ENCODE measurements at regions not wholly inside any gene's neighbourhood (a gene's known extent, or its start where the extent isn't known, plus 50 kb on each side); places are given as distances from the start of the nearest gene placed in this dataset.
"Not testable (repeated sequence)": the region's sequence is repeated elsewhere in the genome, so short reads cannot be mapped to it uniquely, and the experiment has no call there.

DNA sequence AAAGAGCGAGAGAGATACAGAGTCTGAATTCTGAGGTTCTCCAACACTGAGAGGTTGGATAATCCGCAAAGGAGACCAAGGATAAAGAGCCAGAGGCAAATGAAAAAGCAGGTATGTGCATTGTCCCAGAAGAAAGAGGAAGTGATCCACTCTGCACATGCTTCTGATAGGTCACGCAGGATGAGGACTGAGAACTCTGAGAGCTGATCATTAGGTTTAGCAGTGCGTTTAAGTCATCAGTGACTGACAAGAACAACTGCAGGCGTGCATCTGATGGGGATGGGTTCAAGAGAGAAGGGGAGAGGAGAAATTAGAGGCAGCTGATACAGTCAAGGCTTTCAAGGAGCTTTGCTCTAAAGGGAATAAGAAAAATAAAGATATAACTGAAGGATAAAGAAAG is 301.2 kb upstream of the SGK1 start:
- Histone ChIP-seq H3K9ac (ENCODE audit: low read length) (no peak overlapping the region), H3K36me3 (ENCODE audit: control insufficient read depth, insufficient read depth, low read length) (no peaks in the 10 kb centered on the region), H3K9me3 (ENCODE audit: control insufficient read depth, low read length) (no peaks in the 10 kb centered on the region), H3K4me3 (ENCODE audit: low read length) (no peak overlapping the region), H3K27me3 (ENCODE audit: control insufficient read depth, insufficient read depth, low read length) (no peaks in the 10 kb centered on the region), H3K4me1 (ENCODE audit: control insufficient read depth, insufficient read depth, low read length) (no peaks in the 10 kb centered on the region)

- Histone ChIP-seq H3K9me3 (ENCODE audit: control insufficient read depth, low read length) (no peaks in the 10 kb centered on the region), H3K9ac (ENCODE audit: low read length) (no peak overlapping the region), H3K4me3 (ENCODE audit: low read length) (no peak overlapping the region), H3K36me3 (ENCODE audit: control insufficient read depth, insufficient read depth, low read length) (no peaks in the 10 kb centered on the region), H3K4me1 (ENCODE audit: control insufficient read depth, insufficient read depth, low read length) (no peaks in the 10 kb centered on the region), H3K27me3 (ENCODE audit: control insufficient read depth, insufficient read depth, low read length) (no peaks in the 10 kb centered on the region)
Measured at GRCh38 chr6:134614606-134615485, 296.9 kb upstream of the SGK1 start.

- not testable (repeated sequence) for H3K36me3 ChIP-seq (ENCODE audit: control insufficient read depth, insufficient read depth, low read length)
Measured at GRCh38 chr6:134612128-134612527, 294.2 kb upstream of the SGK1 start.

GRCh38 chr6:134610411-134610810 is 292.5 kb upstream of the SGK1 start:
- Histone ChIP-seq H3K4me1 (ENCODE audit: control insufficient read depth, insufficient read depth, low read length) (no peaks in the 10 kb centered on the region), H3K9me3 (ENCODE audit: control insufficient read depth, low read length) (no peaks in the 10 kb centered on the region), H3K36me3 (ENCODE audit: control insufficient read depth, insufficient read depth, low read length) (no peaks in the 10 kb centered on the region), H3K4me3 (ENCODE audit: low read length) (no peak overlapping the region), H3K9ac (ENCODE audit: low read length) (no peak overlapping the region), H3K27me3 (ENCODE audit: control insufficient read depth, insufficient read depth, low read length) (no peaks in the 10 kb centered on the region)

More at GRCh38 chr6:134612128-134612527, 294.2 kb upstream of the SGK1 start:
- H3K27me3 ChIP-seq (ENCODE audit: control insufficient read depth, insufficient read depth, low read length); H3K4me3 ChIP-seq (ENCODE audit: low read length); H3K4me1 ChIP-seq (ENCODE audit: control insufficient read depth, insufficient read depth, low read length); H3K9ac ChIP-seq (ENCODE audit: low read length); H3K9me3 ChIP-seq (ENCODE audit: control insufficient read depth, low read length): not testable (repeated sequence)

DNA sequence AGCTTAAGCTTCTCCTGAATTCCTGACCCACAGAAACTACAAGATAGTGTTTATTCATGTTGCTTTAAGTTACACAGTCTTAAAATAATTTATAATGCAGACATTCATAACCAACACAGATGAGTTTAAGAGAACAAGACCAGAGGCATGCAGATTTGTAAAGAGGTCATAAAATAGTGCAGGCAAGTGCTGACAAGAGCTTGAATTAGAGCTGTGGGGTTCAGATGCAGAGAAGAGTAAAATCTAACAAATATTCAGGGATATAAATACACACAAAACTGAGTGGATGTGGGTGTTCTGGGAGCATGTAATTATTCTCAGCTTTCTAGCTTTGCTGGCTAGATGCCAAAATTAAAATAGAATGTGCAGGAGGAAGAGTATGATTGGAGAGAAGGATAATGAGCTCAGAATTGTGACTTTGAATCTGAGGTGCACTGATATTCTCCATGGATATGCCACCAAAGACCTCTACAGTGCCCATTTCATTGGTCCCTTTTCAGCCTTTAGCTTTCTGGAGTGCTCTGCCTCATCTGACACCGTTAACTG is 291.9 kb upstream of the SGK1 start:
- Histone ChIP-seq H3K36me3 (ENCODE audit: control insufficient read depth, insufficient read depth, low read length) (no peaks in the 10 kb centered on the region), H3K9me3 (ENCODE audit: control insufficient read depth, low read length) (no peaks in the 10 kb centered on the region), H3K4me3 (ENCODE audit: low read length) (no peak overlapping the region), H3K4me1 (ENCODE audit: control insufficient read depth, insufficient read depth, low read length) (no peaks in the 10 kb centered on the region), H3K27me3 (ENCODE audit: control insufficient read depth, insufficient read depth, low read length) (no peaks in the 10 kb centered on the region), H3K9ac (ENCODE audit: low read length) (no peak overlapping the region)

GRCh38 chr6:134607411-134607810 is 289.5 kb upstream of the SGK1 start:
- Histone ChIP-seq H3K9ac (ENCODE audit: low read length) (no peak overlapping the region), H3K36me3 (ENCODE audit: control insufficient read depth, insufficient read depth, low read length) (no peaks in the 10 kb centered on the region), H3K9me3 (ENCODE audit: control insufficient read depth, low read length) (no peaks in the 10 kb centered on the region), H3K4me1 (ENCODE audit: control insufficient read depth, insufficient read depth, low read length) (no peaks in the 10 kb centered on the region), H3K4me3 (ENCODE audit: low read length) (no peak overlapping the region), H3K27me3 (ENCODE audit: control insufficient read depth, insufficient read depth, low read length) (no peaks in the 10 kb centered on the region)

- Histone ChIP-seq H3K27me3 (ENCODE audit: control insufficient read depth, insufficient read depth, low read length) (no peaks in the 10 kb centered on the region), H3K36me3 (ENCODE audit: control insufficient read depth, insufficient read depth, low read length) (no peaks in the 10 kb centered on the region), H3K9ac (ENCODE audit: low read length) (no peak overlapping the region), H3K4me3 (ENCODE audit: low read length) (no peak overlapping the region), H3K4me1 (ENCODE audit: control insufficient read depth, insufficient read depth, low read length) (no peaks in the 10 kb centered on the region), H3K9me3 (ENCODE audit: control insufficient read depth, low read length) (no peaks in the 10 kb centered on the region)
Measured at GRCh38 chr6:134605034-134605433, 287.1 kb upstream of the SGK1 start.

GRCh38 chr6:134604014-134604676 is 286.2 kb upstream of the SGK1 start:
- H3K4me1 ChIP-seq (ENCODE audit: control insufficient read depth, insufficient read depth, low read length) = no peaks in the 10 kb centered on the region
- H3K9me3 ChIP-seq (ENCODE audit: control insufficient read depth, low read length) = no peaks in the 10 kb centered on the region
- no peak overlapping the region for H3K9ac ChIP-seq (ENCODE audit: low read length)
- no peaks in the 10 kb centered on the region for H3K36me3 ChIP-seq (ENCODE audit: control insufficient read depth, insufficient read depth, low read length)
- no peak overlapping the region for H3K4me3 ChIP-seq (ENCODE audit: low read length)
- no peaks in the 10 kb centered on the region for H3K27me3 ChIP-seq (ENCODE audit: control insufficient read depth, insufficient read depth, low read length)

DNA sequence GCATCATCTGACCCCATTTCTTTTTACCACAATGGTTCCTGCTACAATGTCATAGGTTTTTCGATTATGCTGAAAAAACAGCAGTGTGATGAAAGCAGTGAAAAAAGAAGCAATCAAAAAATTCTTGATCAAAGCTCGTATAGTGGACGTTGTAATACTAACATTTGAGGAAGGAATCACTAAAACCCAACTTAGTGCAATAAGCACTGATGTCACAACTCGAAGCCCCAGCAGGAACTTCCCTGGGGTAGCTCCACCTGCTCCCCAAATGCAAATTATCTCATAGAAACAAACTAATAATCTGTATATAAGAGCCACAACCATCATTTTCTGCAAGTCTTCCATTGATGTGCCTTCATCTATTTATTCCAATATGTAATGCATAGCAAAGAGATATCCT is 285.6 kb upstream of the SGK1 start:
- no peaks in the 10 kb centered on the region for H3K27me3 ChIP-seq (ENCODE audit: control insufficient read depth, insufficient read depth, low read length)
- H3K36me3 ChIP-seq (ENCODE audit: control insufficient read depth, insufficient read depth, low read length) = no peaks in the 10 kb centered on the region
- H3K4me3 ChIP-seq (ENCODE audit: low read length) = no peak overlapping the region
- H3K9ac ChIP-seq (ENCODE audit: low read length) = no peak overlapping the region
- no peaks in the 10 kb centered on the region for H3K4me1 ChIP-seq (ENCODE audit: control insufficient read depth, insufficient read depth, low read length)
- H3K9me3 ChIP-seq (ENCODE audit: control insufficient read depth, low read length) = no peaks in the 10 kb centered on the region

DNA sequence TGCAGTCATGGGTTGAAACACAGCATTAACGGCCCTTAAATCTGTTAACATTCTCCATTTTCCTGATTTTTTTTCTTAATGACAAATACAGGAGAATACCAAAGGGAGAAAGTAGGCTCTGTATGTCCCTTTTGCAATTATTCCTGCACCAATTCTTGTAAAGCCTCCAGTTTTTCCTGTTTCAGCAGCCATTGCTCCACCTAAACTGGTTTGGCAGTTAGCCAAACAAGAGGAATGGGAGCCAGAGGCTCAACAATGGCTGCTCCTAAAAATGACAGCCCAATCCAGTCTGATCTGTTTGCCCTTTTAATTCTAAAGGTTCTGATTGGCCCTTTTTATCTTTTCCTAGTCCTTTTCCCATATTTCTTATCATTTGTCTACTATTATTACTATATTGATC is 284.2 kb upstream of the SGK1 start:
- H3K4me1 ChIP-seq (ENCODE audit: control insufficient read depth, insufficient read depth, low read length) = no peaks in the 10 kb centered on the region
- H3K36me3 ChIP-seq (ENCODE audit: control insufficient read depth, insufficient read depth, low read length) = no peaks in the 10 kb centered on the region
- no peaks in the 10 kb centered on the region for H3K27me3 ChIP-seq (ENCODE audit: control insufficient read depth, insufficient read depth, low read length)
- no peak overlapping the region for H3K4me3 ChIP-seq (ENCODE audit: low read length)
- no peaks in the 10 kb centered on the region for H3K9me3 ChIP-seq (ENCODE audit: control insufficient read depth, low read length)
- no peak overlapping the region for H3K9ac ChIP-seq (ENCODE audit: low read length)

DNA sequence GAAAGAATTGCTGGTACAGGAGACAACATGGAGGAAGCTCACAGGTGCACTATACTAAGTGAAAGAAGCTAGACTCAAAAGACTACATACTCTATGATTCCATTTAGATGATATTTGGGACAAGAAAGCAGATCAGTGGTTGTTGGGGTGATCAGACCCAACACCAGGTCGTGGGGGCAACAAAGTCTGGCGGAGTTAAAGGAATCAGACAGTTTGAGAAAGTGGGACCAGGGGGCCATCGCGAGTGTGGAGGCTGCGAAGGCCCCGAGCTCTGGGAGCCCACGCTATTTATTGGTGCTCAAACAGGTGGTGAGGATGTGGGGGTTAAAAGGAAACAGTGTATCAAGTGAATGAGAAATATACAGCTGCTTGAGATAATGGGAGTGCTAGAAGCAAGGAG is 282.8 kb upstream of the SGK1 start:
- no peaks in the 10 kb centered on the region for H3K36me3 ChIP-seq (ENCODE audit: control insufficient read depth, insufficient read depth, low read length)
- no peaks in the 10 kb centered on the region for H3K9me3 ChIP-seq (ENCODE audit: control insufficient read depth, low read length)
- no peak overlapping the region for H3K9ac ChIP-seq (ENCODE audit: low read length)
- no peaks in the 10 kb centered on the region for H3K27me3 ChIP-seq (ENCODE audit: control insufficient read depth, insufficient read depth, low read length)
- no peak overlapping the region for H3K4me3 ChIP-seq (ENCODE audit: low read length)
- H3K4me1 ChIP-seq (ENCODE audit: control insufficient read depth, insufficient read depth, low read length) = no peaks in the 10 kb centered on the region

DNA sequence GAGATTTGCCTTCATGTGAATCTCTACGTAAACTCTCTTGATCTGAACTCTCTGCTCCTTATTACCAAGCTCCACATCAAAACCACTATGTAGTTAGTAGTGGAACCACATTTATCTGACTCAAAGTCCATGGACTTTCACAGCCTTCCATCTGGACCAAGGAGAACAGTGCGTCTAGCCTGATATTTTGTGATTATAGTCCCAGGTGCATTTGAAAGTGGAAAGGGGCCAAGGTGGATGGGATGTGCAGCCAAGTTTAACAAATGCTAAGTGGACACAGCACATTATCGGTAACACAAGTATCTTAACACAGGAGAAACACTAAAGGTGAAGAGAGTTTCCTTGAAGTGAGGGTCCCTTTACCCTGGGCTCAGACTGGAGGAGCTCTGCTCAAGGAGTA is 281.2 kb upstream of the SGK1 start:
- Histone ChIP-seq H3K4me1 (ENCODE audit: control insufficient read depth, insufficient read depth, low read length) (no peaks in the 10 kb centered on the region), H3K36me3 (ENCODE audit: control insufficient read depth, insufficient read depth, low read length) (no peaks in the 10 kb centered on the region), H3K9me3 (ENCODE audit: control insufficient read depth, low read length) (no peaks in the 10 kb centered on the region), H3K27me3 (ENCODE audit: control insufficient read depth, insufficient read depth, low read length) (no peaks in the 10 kb centered on the region), H3K4me3 (ENCODE audit: low read length) (no peak overlapping the region), H3K9ac (ENCODE audit: low read length) (no peak overlapping the region)
